SK-N-SH (cell line): ENCODE measurements at regions not wholly inside any gene's neighbourhood (a gene's known extent, or its start where the extent isn't known, plus 50 kb on each side); places are given as distances from the start of the nearest gene placed in this dataset.

ENCODE experiments used
- CTCF ChIA-PET: fragments of 300-600, 350-600 bp; formaldehyde crosslinking; extraction: SDS; loops from one replicate; lab custom pipeline; 2021; lab: Yijun Ruan, JAX
- POLR2A ChIA-PET: fragments of 350-600 bp; sonication (Branson Sonifier 250); formaldehyde crosslinking; extraction: SDS; loops from one replicate; lab custom pipeline; 2020; ENCODE audit warnings: antibody characterized with exemption, inconsistent platforms; lab: Yijun Ruan, JAX
- DNase-seq: peaks from one replicate; pipeline ENCODE4 v3.0.0; 2012
- H2AFZ ChIP-seq: fragments of 200-600 bp; sonication (generic); 2 replicates; pipeline ENCODE4 v1.8.1; 2016; ENCODE audit warnings: antibody characterized with exemption, mild to moderate bottlenecking, low read depth
- H3F3A ChIP-seq: fragments of 200-600 bp; sonication (generic); replicated peaks from 2 replicates; pipeline ENCODE3; 2016; ENCODE audit warnings: antibody characterized with exemption, mild to moderate bottlenecking; ENCODE audit not compliant: insufficient read depth
- H3K27ac ChIP-seq, 2 experiments: fragments of 200-500 bp in 1 of 2; fragments of 200-600 bp in 1 of 2; sonication (Bioruptor generic) in 1 of 2; sonication (generic), shearing (Covaris generic) in 1 of 2; 2 replicates each; pipeline versions ENCODE4 v1.5.1 to v1.6.1; 2014 to 2016; ENCODE audit warnings: low read depth in 2 of 2, inconsistent platforms in 1 of 2, low read length in 1 of 2, mild to moderate bottlenecking in 1 of 2, mixed read lengths in 1 of 2
- H3K27me3 ChIP-seq: fragments of 200-600 bp; sonication (generic), shearing (Covaris generic); 2 replicates; pipeline ENCODE4 v1.6.1; 2016; ENCODE audit warnings: mixed run types; ENCODE audit not compliant: insufficient read depth
- H3K36me3 ChIP-seq, 2 experiments: fragments of 200-500 bp in 1 of 2; fragments of 200-600 bp in 1 of 2; sonication (Bioruptor generic) in 1 of 2; sonication (generic) in 1 of 2; replicated peaks in 1 of 2; 2 replicates each; pipeline versions ENCODE3 to v1.5.1; 2014 to 2016; ENCODE audit warnings: low read length in 1 of 2, mild to moderate bottlenecking in 1 of 2; ENCODE audit not compliant: insufficient read depth in 2 of 2, control insufficient read depth in 1 of 2
- H3K4me1 ChIP-seq, 2 experiments: fragments of 200-500 bp in 1 of 2; fragments of 200-600 bp in 1 of 2; sonication (Bioruptor generic) in 1 of 2; sonication (generic), shearing (Covaris generic) in 1 of 2; 2 replicates each; pipeline versions ENCODE4 v1.5.1 to v1.6.1; 2014 to 2016; ENCODE audit warnings: low read depth in 1 of 2, low read length in 1 of 2, mixed run types in 1 of 2; ENCODE audit not compliant: insufficient read depth in 2 of 2, control insufficient read depth in 1 of 2
- H3K4me2 ChIP-seq: fragments of 200-600 bp; sonication (generic), shearing (Covaris generic); 2 replicates; pipeline ENCODE4 v1.6.1; 2017; ENCODE audit warnings: mixed run types
- H3K4me3 ChIP-seq, 2 experiments: fragments of 200-500 bp in 1 of 2; fragments of 200-600 bp in 1 of 2; sonication (Bioruptor generic) in 1 of 2; sonication (generic), shearing (Covaris generic) in 1 of 2; 2 replicates each; pipeline versions ENCODE4 v1.5.1 to v1.8.1; 2014 to 2016; ENCODE audit warnings: low read depth in 2 of 2, inconsistent platforms in 1 of 2, low read length in 1 of 2, mild to moderate bottlenecking in 1 of 2, mixed read lengths in 1 of 2, moderate library complexity in 1 of 2
- H3K79me2 ChIP-seq: fragments of 200-600 bp; sonication (generic); 2 replicates; pipeline ENCODE4 v1.8.1; 2017; ENCODE audit warnings: mild to moderate bottlenecking; ENCODE audit not compliant: insufficient read depth
- H3K9ac ChIP-seq: fragments of 200-600 bp; sonication (generic); 2 replicates; pipeline ENCODE4 v1.6.1; 2017; ENCODE audit warnings: mixed run types
- H3K9me2 ChIP-seq: fragments of 200-600 bp; sonication (generic); 2 replicates; pipeline ENCODE4 v1.6.1; 2017; ENCODE audit warnings: mixed run types
- H3K9me3 ChIP-seq: fragments of 200-600 bp; sonication (generic); 2 replicates; pipeline ENCODE4 v1.6.1; 2017; ENCODE audit warnings: mixed run types, mild to moderate bottlenecking, moderate library complexity
- H4K20me1 ChIP-seq: fragments of 200-600 bp; sonication (generic); 2 replicates; pipeline ENCODE4 v1.6.1; 2017; ENCODE audit warnings: mild to moderate bottlenecking, mixed run types; ENCODE audit not compliant: insufficient read depth
- CTCF ChIP-seq: fragments of 200-600 bp; sonication (generic); IDR thresholded peaks from 2 replicates; pipeline ENCODE4 v1.6.1; 2017; ENCODE audit warnings: antibody characterized with exemption, mild to moderate bottlenecking, moderate library complexity
- ELF1 ChIP-seq: IDR thresholded peaks from 2 replicates; pipeline ENCODE4 v1.4.0; 2012
- GABPA ChIP-seq: IDR thresholded peaks from 2 replicates; pipeline ENCODE4 v1.4.0; 2012; ENCODE audit warnings: low read depth, mild to moderate bottlenecking
- MAX ChIP-seq: IDR thresholded peaks from 2 replicates; pipeline ENCODE4 v1.4.0; 2012; ENCODE audit warnings: low read depth
- NFIC ChIP-seq: IDR thresholded peaks from 2 replicates; pipeline ENCODE4 v1.4.0; 2012; ENCODE audit warnings: borderline replicate concordance
- POLR2AphosphoS5 ChIP-seq: IDR thresholded peaks from 2 replicates; pipeline ENCODE4 v1.6.1; 2012; ENCODE audit warnings: low read depth, low read length
- RAD21 ChIP-seq: IDR thresholded peaks from 2 replicates; pipeline ENCODE4 v1.6.1; 2012; ENCODE audit warnings: mild to moderate bottlenecking, low read length
- REST ChIP-seq: IDR thresholded peaks from 2 replicates; pipeline ENCODE4 v1.6.1; 2012; ENCODE audit warnings: mild to moderate bottlenecking, low read depth, low read length, moderate library complexity
- RFX5 ChIP-seq: IDR thresholded peaks from 2 replicates; pipeline ENCODE4 v1.6.1; 2012; ENCODE audit warnings: mild to moderate bottlenecking, improper control_type of control experiment, low read length
- RXRA ChIP-seq: IDR thresholded peaks from 2 replicates; pipeline ENCODE4 v1.4.0; 2012; ENCODE audit warnings: low read depth, mild to moderate bottlenecking, borderline replicate concordance
- TAF1 ChIP-seq: IDR thresholded peaks from 2 replicates; pipeline ENCODE4 v1.6.1; 2012; ENCODE audit warnings: low read depth, mild to moderate bottlenecking, low read length, moderate library complexity, borderline replicate concordance
- TEAD4 ChIP-seq: IDR thresholded peaks from 2 replicates; pipeline ENCODE4 v1.4.0; 2012; ENCODE audit warnings: mild to moderate bottlenecking, borderline replicate concordance; ENCODE audit not compliant: insufficient read depth
- USF1 ChIP-seq: IDR thresholded peaks from 2 replicates; pipeline ENCODE4 v1.4.0; 2012; ENCODE audit warnings: low read depth, borderline replicate concordance
- USF2 ChIP-seq: fragments of 150-350 bp; IDR thresholded peaks from 2 replicates; pipeline ENCODE4 v1.6.1; 2017; ENCODE audit warnings: antibody characterized with exemption, low read length, low read depth, borderline replicate concordance
- ZBTB33 ChIP-seq: IDR thresholded peaks from 2 replicates; pipeline ENCODE4 v1.4.0; 2012; ENCODE audit warnings: low read depth, borderline replicate concordance
- WGBS: methylation state at CpG from one replicate; pipeline ENCODE4 v1.1.6; 2017; ENCODE audit warnings: low lambda C conversion rate; 5-methylcytosine and 5-hydroxymethylcytosine counted together

GRCh38 chr3:27824312-27825200 lies 102.4 kb upstream of the EOMES start:
- H3K9me2 ChIP-seq: no peaks in the 10 kb centered on the region
- no peak overlapping the region for H3K4me3 ChIP-seq
- no peaks in the 10 kb centered on the region for H3K79me2 ChIP-seq
- H3K4me2 ChIP-seq: no peak overlapping the region
- H4K20me1 ChIP-seq: no peaks in the 10 kb centered on the region
- TF ChIP-seq NFIC: no peak
- no peak for TF ChIP-seq USF1
- TF ChIP-seq TAF1: no peak
- TF ChIP-seq RFX5: no peak
- TF ChIP-seq RAD21: no peak
- TF ChIP-seq MAX: no peak
- no peak for TF ChIP-seq GABPA
- no peak for TF ChIP-seq REST
- TF ChIP-seq USF2: no peak
- no peak for TF ChIP-seq RXRA
- TF ChIP-seq POLR2AphosphoS5: no peak
- TF ChIP-seq ZBTB33: no peak
- TF ChIP-seq CTCF: no peak
- no peak for TF ChIP-seq TEAD4
- no peak for TF ChIP-seq ELF1
- no peaks in the 10 kb centered on the region for H3F3A ChIP-seq
- H3K9ac ChIP-seq: no peak overlapping the region
- H3K27ac ChIP-seq: no peak overlapping the region
- no peaks in the 10 kb centered on the region for H3K36me3 ChIP-seq
- no peak overlapping the region for H2AFZ ChIP-seq
- POLR2A ChIA-PET: no interaction called here
- H3K4me1 ChIP-seq: no peaks in the 10 kb centered on the region
- H3K27me3 ChIP-seq: no peaks in the 10 kb centered on the region; the same call in 1 of the 2 replicates
- DNase-seq: no peak
- CTCF ChIA-PET: interaction anchor here (1.4 kb wide), 1 partner anchor 112 kb away, joined by 4 read pairs; no protein-coding TSS in a partner anchor
- WGBS: 9% methylated on average over 6 of the region's 6 CpGs
- no peaks in the 10 kb centered on the region for H3K9me3 ChIP-seq
